ENCODE measurements at regions not wholly inside any gene's neighbourhood (a gene's known extent, or its start where the extent isn't known, plus 50 kb on each side); places are given as distances from the start of the nearest gene placed in this dataset.
"Not testable (repeated sequence)": the region's sequence is repeated elsewhere in the genome, so short reads cannot be mapped to it uniquely, and the experiment has no call there.

GRCh38 chr1:4175566-4176405 lies 275.7 kb upstream of the C1orf174 start:
- FAIRE-seq = no peak

- no peak for FAIRE-seq
These were observed 276.8 kb upstream of the C1orf174 start for GRCh38 chr1:4176841-4177240.

- no peak for FAIRE-seq
These were observed 277.5 kb upstream of the C1orf174 start for GRCh38 chr1:4177425-4178150.

- no peak for FAIRE-seq
These were observed 278.5 kb upstream of the C1orf174 start for GRCh38 chr1:4178501-4179113.

- FAIRE-seq = no peak
These were observed 280.1 kb upstream of the C1orf174 start for GRCh38 chr1:4179914-4180735.

GRCh38 chr1:4186486-4186885 lies 286.4 kb upstream of the C1orf174 start:
- not testable (repeated sequence) for FAIRE-seq

GRCh38 chr1:4203501-4203900 lies 303.4 kb upstream of the C1orf174 start:
- FAIRE-seq = no peak

- no peak for FAIRE-seq
These were observed 307.1 kb upstream of the C1orf174 start for GRCh38 chr1:4207183-4207582.

- FAIRE-seq = no peak
These were observed 308.0 kb upstream of the C1orf174 start for GRCh38 chr1:4207842-4208692.

- FAIRE-seq = no peak
These were observed 310.0 kb upstream of the C1orf174 start for GRCh38 chr1:4210043-4210442.

GRCh38 chr1:4212796-4213195 lies 312.7 kb upstream of the C1orf174 start:
- FAIRE-seq = no peak

GRCh38 chr1:4213366-4213973 lies 313.4 kb upstream of the C1orf174 start:
- no peak for FAIRE-seq

- FAIRE-seq = no peak
These were observed 314.8 kb upstream of the C1orf174 start for GRCh38 chr1:4214826-4215225.

- no peak for FAIRE-seq
These were observed 315.3 kb upstream of the C1orf174 start for GRCh38 chr1:4215391-4215790.

- no peak for FAIRE-seq
These were observed 316.2 kb upstream of the C1orf174 start for GRCh38 chr1:4216231-4216630.

GRCh38 chr1:4218619-4219018 lies 318.5 kb upstream of the C1orf174 start:
- FAIRE-seq = no peak

GRCh38 chr1:4219111-4219510 lies 319.0 kb upstream of the C1orf174 start:
- no peak for FAIRE-seq

GRCh38 chr1:4219826-4220225 lies 319.8 kb upstream of the C1orf174 start:
- no peak for FAIRE-seq

GRCh38 chr1:4220362-4220761 lies 320.3 kb upstream of the C1orf174 start:
- no peak for FAIRE-seq

GRCh38 chr1:4221107-4221506 lies 321.0 kb upstream of the C1orf174 start:
- no peak for FAIRE-seq
